DND-41 (cell line): ENCODE measurements at regions not wholly inside any gene's neighbourhood (a gene's known extent, or its start where the extent isn't known, plus 50 kb on each side); places are given as distances from the start of the nearest gene placed in this dataset.

ENCODE experiments used
- ATAC-seq: fragments of 200-7000 bp; cut with Tn5 transposase; 3 replicates; pipeline ENCODE4 v1.9.1; 2021; ENCODE audit warnings: low read depth; ENCODE audit not compliant: insufficient read depth
- DNase-seq: peaks from one replicate; pipeline ENCODE4 v3.0.0-alpha.2; 2020
- H2AFZ ChIP-seq: 2 replicates; pipeline ENCODE4 v1.6.0; 2012; ENCODE audit warnings: low read depth, low read length
- H3K27ac ChIP-seq: 2 replicates; pipeline ENCODE4 v1.5.1; 2012; ENCODE audit warnings: low read length, inconsistent platforms
- H3K27me3 ChIP-seq: fragments of 200-600 bp; sonication (generic); 2 replicates; pipeline ENCODE4 v1.6.0; 2012; ENCODE audit warnings: low read length, mild to moderate bottlenecking, inconsistent platforms; ENCODE audit not compliant: insufficient read depth, poor library complexity
- H3K36me3 ChIP-seq: 2 replicates; pipeline ENCODE4 v1.5.1; 2012; ENCODE audit warnings: low read length, inconsistent platforms; ENCODE audit not compliant: insufficient read depth
- H3K4me1 ChIP-seq: 2 replicates; pipeline ENCODE4 v1.5.1; 2012; ENCODE audit warnings: mild to moderate bottlenecking, low read length; ENCODE audit not compliant: insufficient read depth
- H3K4me2 ChIP-seq: 2 replicates; pipeline ENCODE4 v1.6.0; 2012; ENCODE audit warnings: mild to moderate bottlenecking, moderate library complexity, low read length, inconsistent platforms; ENCODE audit not compliant: insufficient read depth
- H3K4me3 ChIP-seq, 2 experiments: fragments of 200-600 bp in 1 of 2; shearing (Covaris generic) in 1 of 2; 2 replicates each; pipeline ENCODE4 v1.5.1; 2012 to 2016; ENCODE audit warnings: inconsistent platforms in 2 of 2, low read length in 2 of 2, mild to moderate bottlenecking in 2 of 2, low read depth in 1 of 2, moderate library complexity in 1 of 2
- H3K79me2 ChIP-seq: 2 replicates; pipeline ENCODE4 v1.6.0; 2012; ENCODE audit warnings: low read length, inconsistent platforms; ENCODE audit not compliant: insufficient read depth
- H3K9ac ChIP-seq: 2 replicates; pipeline ENCODE4 v1.6.0; 2012; ENCODE audit warnings: low read depth, mild to moderate bottlenecking, inconsistent platforms, low read length, moderate library complexity
- H3K9me3 ChIP-seq: 2 replicates; pipeline ENCODE4 v1.5.1; 2012; ENCODE audit warnings: low read length, moderate library complexity, mild to moderate bottlenecking, inconsistent platforms; ENCODE audit not compliant: insufficient read depth, severe bottlenecking
- H4K20me1 ChIP-seq: 2 replicates; pipeline ENCODE4 v1.6.0; 2012; ENCODE audit warnings: low read length; ENCODE audit not compliant: insufficient read depth
- EZH2 ChIP-seq: IDR thresholded peaks from 3 replicates; pipeline ENCODE4 v1.6.1; 2012; ENCODE audit warnings: borderline replicate concordance, low read depth, mild to moderate bottlenecking, moderate library complexity, low read length, inconsistent platforms; ENCODE audit not compliant: severe bottlenecking
- TF ChIP-seq, protein P1 (sequence below): IDR thresholded peaks from 2 replicates; pipeline ENCODE4 v1.5.1; 2012; ENCODE audit warnings: borderline replicate concordance, low read length, moderate library complexity, mild to moderate bottlenecking; ENCODE audit not compliant: poor library complexity, severe bottlenecking; ENCODE audit errors: extremely low read depth

DNA sequence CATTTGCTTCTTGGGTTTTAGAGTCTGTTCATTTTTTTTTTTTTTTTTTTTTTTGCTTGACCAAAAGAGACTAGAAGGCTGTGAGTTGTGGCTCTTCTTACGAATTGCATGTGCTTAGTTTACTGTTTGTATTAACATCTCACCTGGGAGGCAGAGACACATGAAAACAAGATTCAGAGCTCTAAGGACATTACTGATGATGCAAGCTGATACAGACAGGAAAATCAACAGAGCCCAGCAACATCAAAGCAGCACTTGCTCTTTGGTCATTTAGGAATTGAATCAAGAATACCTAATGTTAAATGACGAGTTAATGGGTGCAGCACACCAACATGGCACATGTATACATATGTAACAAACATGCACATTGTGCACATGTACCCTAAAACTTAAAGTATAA, 55.7 kb upstream of the HS3ST5 start:
- no peak overlapping the region for H3K9ac ChIP-seq
- H4K20me1 ChIP-seq: no peaks in the 10 kb centered on the region
- H2AFZ ChIP-seq: no peak overlapping the region
- H3K4me3 ChIP-seq: no peak overlapping the region
- H3K36me3 ChIP-seq: no peaks in the 10 kb centered on the region
- H3K27ac ChIP-seq: no peak overlapping the region
- H3K27me3 ChIP-seq: no peaks in the 10 kb centered on the region
- H3K4me2 ChIP-seq: no peak overlapping the region
- DNase-seq (no peak), ATAC-seq (no peak)
- no peaks in the 10 kb centered on the region for H3K9me3 ChIP-seq
- H3K79me2 ChIP-seq: no peaks in the 10 kb centered on the region
- TF ChIP-seq, protein P1, sequence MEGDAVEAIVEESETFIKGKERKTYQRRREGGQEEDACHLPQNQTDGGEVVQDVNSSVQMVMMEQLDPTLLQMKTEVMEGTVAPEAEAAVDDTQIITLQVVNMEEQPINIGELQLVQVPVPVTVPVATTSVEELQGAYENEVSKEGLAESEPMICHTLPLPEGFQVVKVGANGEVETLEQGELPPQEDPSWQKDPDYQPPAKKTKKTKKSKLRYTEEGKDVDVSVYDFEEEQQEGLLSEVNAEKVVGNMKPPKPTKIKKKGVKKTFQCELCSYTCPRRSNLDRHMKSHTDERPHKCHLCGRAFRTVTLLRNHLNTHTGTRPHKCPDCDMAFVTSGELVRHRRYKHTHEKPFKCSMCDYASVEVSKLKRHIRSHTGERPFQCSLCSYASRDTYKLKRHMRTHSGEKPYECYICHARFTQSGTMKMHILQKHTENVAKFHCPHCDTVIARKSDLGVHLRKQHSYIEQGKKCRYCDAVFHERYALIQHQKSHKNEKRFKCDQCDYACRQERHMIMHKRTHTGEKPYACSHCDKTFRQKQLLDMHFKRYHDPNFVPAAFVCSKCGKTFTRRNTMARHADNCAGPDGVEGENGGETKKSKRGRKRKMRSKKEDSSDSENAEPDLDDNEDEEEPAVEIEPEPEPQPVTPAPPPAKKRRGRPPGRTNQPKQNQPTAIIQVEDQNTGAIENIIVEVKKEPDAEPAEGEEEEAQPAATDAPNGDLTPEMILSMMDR: no peak
- TF ChIP-seq EZH2: no peak
- H3K4me1 ChIP-seq: no peaks in the 10 kb centered on the region
